Fibroblast of lung (primary cell): ENCODE measurements at regions not wholly inside any gene's neighbourhood (a gene's known extent, or its start where the extent isn't known, plus 50 kb on each side); places are given as distances from the start of the nearest gene placed in this dataset.

Source experiments
- DNase-seq, 2 donors: peaks; one replicate each; pipeline versions ENCODE4 v3.0.0 to v3.0.0-alpha.2; 2010; ENCODE audit warnings: low read depth in 2 of 2
- H2AFZ ChIP-seq: 2 replicates; pipeline ENCODE4 v1.5.1; 2012; ENCODE audit warnings: low read length, control low read depth, inconsistent platforms
- H3K27ac ChIP-seq: 2 replicates; pipeline ENCODE4 v1.5.1; 2011; ENCODE audit warnings: low read length, control low read depth; ENCODE audit not compliant: insufficient read depth
- H3K27me3 ChIP-seq: 2 replicates; pipeline ENCODE4 v1.5.1; 2011; ENCODE audit warnings: mild to moderate bottlenecking, low read length; ENCODE audit not compliant: control insufficient read depth, insufficient read depth
- H3K36me3 ChIP-seq: 2 replicates; pipeline ENCODE4 v1.5.1; 2011; ENCODE audit warnings: low read length; ENCODE audit not compliant: control insufficient read depth, insufficient read depth
- H3K4me1 ChIP-seq: 2 replicates; pipeline ENCODE4 v1.5.1; 2011; ENCODE audit warnings: low read length; ENCODE audit not compliant: control insufficient read depth, insufficient read depth; ENCODE audit errors: extremely low read depth
- H3K4me2 ChIP-seq: 2 replicates; pipeline ENCODE4 v1.5.1; 2011; ENCODE audit warnings: low read length, control low read depth; ENCODE audit not compliant: insufficient read depth; ENCODE audit errors: extremely low read depth
- H3K4me3 ChIP-seq, 4 experiments: fragments of 200-600 bp in 1 of 4; sonication (generic) in 1 of 4; replicated peaks in 1 of 4; 2 replicates each; pipeline ENCODE4 v1.5.1; 2011 to 2016; ENCODE audit warnings: low read length in 4 of 4, low read depth in 3 of 4, mild to moderate bottlenecking in 3 of 4, control low read depth in 2 of 4, inconsistent platforms in 1 of 4, mixed read lengths in 1 of 4; ENCODE audit not compliant: insufficient read depth in 1 of 4; ENCODE audit errors: control extremely low read depth in 1 of 4
- H3K79me2 ChIP-seq: 2 replicates; pipeline ENCODE4 v1.5.1; 2012; ENCODE audit warnings: mild to moderate bottlenecking, low read length, inconsistent platforms; ENCODE audit not compliant: control insufficient read depth, insufficient read depth
- H3K9ac ChIP-seq: 2 replicates; pipeline ENCODE4 v1.5.1; 2011; ENCODE audit warnings: mild to moderate bottlenecking, low read length, control low read depth; ENCODE audit not compliant: insufficient read depth
- H3K9me3 ChIP-seq: 2 replicates; pipeline ENCODE4 v1.5.1; 2012; ENCODE audit warnings: low read depth, low read length; ENCODE audit not compliant: control insufficient read depth, insufficient read depth
- H4K20me1 ChIP-seq: 2 replicates; pipeline ENCODE4 v1.5.1; 2011; ENCODE audit warnings: low read length; ENCODE audit not compliant: control insufficient read depth, insufficient read depth; ENCODE audit errors: extremely low read depth
- CTCF ChIP-seq, 2 donors: IDR thresholded peaks in 1 of 2; conservative IDR thresholded peaks in 1 of 2; 1 replicate in 1 of 2; 2 replicates in 1 of 2; pipeline ENCODE4 v1.5.1; 2011 to 2012; ENCODE audit warnings: low read length in 2 of 2, control low read depth in 1 of 2, inconsistent platforms in 1 of 2, low read depth in 1 of 2, mild to moderate bottlenecking in 1 of 2
- EZH2 ChIP-seq: IDR thresholded peaks from 2 replicates; pipeline ENCODE4 v1.5.1; 2012; ENCODE audit warnings: low read length, control low read depth, mild to moderate bottlenecking; ENCODE audit errors: missing control alignments

DNA sequence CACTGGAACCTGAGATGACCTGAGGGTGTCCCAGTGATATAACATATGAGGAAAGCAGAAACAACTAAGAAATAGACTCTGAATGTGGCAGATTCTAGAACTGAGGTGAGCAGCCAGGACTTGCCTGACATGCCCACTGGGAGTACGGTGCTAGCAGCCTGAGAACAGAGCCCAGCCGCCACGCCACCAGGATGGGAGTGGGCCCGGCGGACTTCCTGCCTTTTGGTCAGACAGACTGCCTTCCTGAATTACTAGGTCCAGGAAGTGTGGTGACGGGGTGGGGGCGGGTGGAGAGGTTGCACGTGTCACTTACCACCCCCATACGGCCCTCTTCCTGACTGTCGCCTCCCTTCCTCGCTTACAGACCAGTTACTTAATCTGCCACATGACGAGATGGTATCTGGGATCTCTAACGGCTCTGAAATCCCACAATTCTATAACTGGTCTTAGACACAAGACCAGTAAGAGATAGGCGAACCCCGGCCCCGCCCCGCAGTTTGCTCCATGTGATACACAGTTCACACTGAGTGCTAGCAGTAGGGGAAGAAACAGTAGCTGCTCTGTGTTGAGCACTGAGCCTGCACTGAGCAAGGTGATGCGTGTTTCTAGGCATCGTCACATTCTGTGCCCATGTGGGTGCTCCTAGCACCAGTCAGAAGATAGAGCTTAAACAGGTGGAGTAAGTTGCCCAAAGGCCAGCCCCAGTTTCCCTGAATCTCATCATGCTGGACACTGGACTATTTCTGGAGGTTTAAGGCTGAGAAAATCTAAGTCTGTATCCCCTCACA, 95.7 kb downstream of the CPN2 start:
- Histone ChIP-seq H4K20me1 (no peaks in the 10 kb centered on the region), H3K9me3 (no peaks in the 10 kb centered on the region), H3K36me3 (no peaks in the 10 kb centered on the region), H3K27me3 (peaks cover 9% of the 10 kb centered on the region), H2AFZ (no peak overlapping the region), H3K27ac (no peak overlapping the region), H3K79me2 (no peaks in the 10 kb centered on the region), H3K9ac (no peak overlapping the region), H3K4me2 (no peak overlapping the region), H3K4me1 (peaks cover 2% of the 10 kb centered on the region), H3K4me3 (no peak overlapping the region)
- DNase-seq, result no peak
- TF ChIP-seq CTCF (conservative IDR thresholded peaks at IDR 0.05 in 1 of 2, IDR thresholded peaks at IDR 0.05 in 1 of 2; ENCODE audit: low read depth in 1 of 2, low read length in 2 of 2), result no peak

- H3K9me3 ChIP-seq, result no peaks in the 10 kb centered on the region
- no peaks in the 10 kb centered on the region for H3K36me3 ChIP-seq
- H3K79me2 ChIP-seq, result no peaks in the 10 kb centered on the region
- no peak for DNase-seq
- H2AFZ ChIP-seq, result no peak overlapping the region
- no peaks in the 10 kb centered on the region for H3K4me1 ChIP-seq
- H3K27me3 ChIP-seq, result peaks cover 9% of the 10 kb centered on the region
- H3K27ac ChIP-seq, result no peak overlapping the region
- H3K9ac ChIP-seq, result no peak overlapping the region
- H4K20me1 ChIP-seq, result no peaks in the 10 kb centered on the region
- TF ChIP-seq CTCF (conservative IDR thresholded peaks at IDR 0.05 in 1 of 2, IDR thresholded peaks at IDR 0.05 in 1 of 2; ENCODE audit: low read depth in 1 of 2, low read length in 2 of 2) (no peak), EZH2 (no peak)
- no peak overlapping the region for H3K4me2 ChIP-seq
- H3K4me3 ChIP-seq, result no peak overlapping the region
Measured at GRCh38 chr3:194256040-194256945, 94.8 kb downstream of the CPN2 start.

GRCh38 chr3:194257151-194257621, 93.9 kb downstream of the CPN2 start:
- no peak overlapping the region for H3K9ac ChIP-seq
- H3K4me1 ChIP-seq, result no peaks in the 10 kb centered on the region
- H2AFZ ChIP-seq, result no peak overlapping the region
- TF ChIP-seq CTCF (conservative IDR thresholded peaks at IDR 0.05 in 1 of 2, IDR thresholded peaks at IDR 0.05 in 1 of 2; ENCODE audit: low read depth in 1 of 2, low read length in 2 of 2) (no peak), EZH2 (no peak)
- H3K4me3 ChIP-seq, result no peak overlapping the region
- no peaks in the 10 kb centered on the region for H3K36me3 ChIP-seq
- H3K9me3 ChIP-seq, result no peaks in the 10 kb centered on the region
- no peaks in the 10 kb centered on the region for H3K79me2 ChIP-seq
- H3K27me3 ChIP-seq, result peaks cover 5% of the 10 kb centered on the region
- no peak overlapping the region for H3K4me2 ChIP-seq
- DNase-seq, result no peak
- H4K20me1 ChIP-seq, result no peaks in the 10 kb centered on the region
- no peak overlapping the region for H3K27ac ChIP-seq
